AG04450 (cell line): ENCODE measurements at regions not wholly inside any gene's neighbourhood (a gene's known extent, or its start where the extent isn't known, plus 50 kb on each side); places are given as distances from the start of the nearest gene placed in this dataset.

Source experiments
- CTCF ChIA-PET: fragments of 300-600, 350-600 bp; formaldehyde crosslinking; extraction: SDS; loops from one replicate; lab custom pipeline; 2022; ENCODE audit warnings: antibody characterized with exemption, inconsistent platforms; lab: Charles Lee
- POLR2A ChIA-PET: fragments of 350-600 bp; formaldehyde crosslinking; extraction: SDS; loops from one replicate; lab custom pipeline; 2021; ENCODE audit warnings: antibody characterized with exemption, inconsistent platforms; lab: Yijun Ruan, JAX
- DNase-seq: peaks from one replicate; pipeline ENCODE4 v3.0.0-alpha.2; 2011; ENCODE audit warnings: low read depth, low spot score
- H3K27ac ChIP-seq: one replicate; pipeline ENCODE4 v1.5.1; 2012; ENCODE audit warnings: low read depth, low read length, control low read depth
- H3K27me3 ChIP-seq: one replicate; pipeline ENCODE4 v1.6.0; 2012; ENCODE audit warnings: low read length; ENCODE audit not compliant: control insufficient read depth, insufficient read depth
- H3K4me3 ChIP-seq: 2 replicates; pipeline ENCODE4 v1.5.1; 2011; ENCODE audit warnings: mild to moderate bottlenecking, low read depth, low read length, control low read depth
- H3K9me3 ChIP-seq: 2 replicates; pipeline ENCODE4 v1.5.1; 2012; ENCODE audit warnings: low read length; ENCODE audit not compliant: control insufficient read depth, insufficient read depth
- CTCF ChIP-seq: IDR thresholded peaks from 2 replicates; pipeline ENCODE4 v1.5.1; 2011; ENCODE audit warnings: low read depth, low read length, control low read depth, inconsistent platforms

GRCh38 chrX:146224442-146224841 is 406.8 kb downstream of the SLITRK2 start:
- no peak for DNase-seq
- Histone ChIP-seq H3K9me3 (no peaks in the 10 kb centered on the region; the same call in 1 of the 2 replicates), H3K27me3 (no peaks in the 10 kb centered on the region), H3K27ac (no peak overlapping the region), H3K4me3 (no peak overlapping the region)
- CTCF ChIA-PET: no interaction called here
- TF ChIP-seq CTCF: no peak
- POLR2A ChIA-PET: no interaction called here

GRCh38 chrX:146238173-146238572 is 420.5 kb downstream of the SLITRK2 start:
- no peak for DNase-seq
- no peaks in the 10 kb centered on the region for H3K9me3 ChIP-seq
- no peak overlapping the region for H3K27ac ChIP-seq
- ChIA-PET POLR2A (no interaction called here), CTCF (no interaction called here)
- no peaks in the 10 kb centered on the region for H3K27me3 ChIP-seq
- no peak overlapping the region for H3K4me3 ChIP-seq
- TF ChIP-seq CTCF: no peak

- POLR2A ChIA-PET: no interaction called here
- no peak for TF ChIP-seq CTCF
- no peak for DNase-seq
- no peaks in the 10 kb centered on the region for H3K27me3 ChIP-seq
- no peaks in the 10 kb centered on the region for H3K9me3 ChIP-seq
- H3K27ac ChIP-seq: no peak overlapping the region
- no peak overlapping the region for H3K4me3 ChIP-seq
- CTCF ChIA-PET: no interaction called here
These were observed 424.3 kb downstream of the SLITRK2 start for GRCh38 chrX:146241902-146242301.

- H3K4me3 ChIP-seq: no peak overlapping the region
- no peaks in the 10 kb centered on the region for H3K27me3 ChIP-seq
- no peak for TF ChIP-seq CTCF
- ChIA-PET POLR2A (no interaction called here), CTCF (no interaction called here)
- H3K9me3 ChIP-seq: no peaks in the 10 kb centered on the region
- H3K27ac ChIP-seq: no peak overlapping the region
- no peak for DNase-seq
These were observed 425.4 kb downstream of the SLITRK2 start for GRCh38 chrX:146243041-146243440.

- CTCF ChIA-PET: no interaction called here
These were observed 441.6 kb downstream of the SLITRK2 start for GRCh38 chrX:146259207-146259606.

More at GRCh38 chrX:146259207-146259606, 441.6 kb downstream of the SLITRK2 start:
- POLR2A ChIA-PET: no interaction called here
- TF ChIP-seq CTCF: no peak
- Histone ChIP-seq H3K4me3 (no peak overlapping the region), H3K9me3 (peaks cover 9% of the 10 kb centered on the region), H3K27ac (no peak overlapping the region), H3K27me3 (no peaks in the 10 kb centered on the region)
- no peak for DNase-seq
